Neural cell (in vitro differentiated cells): ENCODE measurements at regions not wholly inside any gene's neighbourhood (a gene's known extent, or its start where the extent isn't known, plus 50 kb on each side); places are given as distances from the start of the nearest gene placed in this dataset.

Source experiments
- H2AFZ ChIP-seq: fragments of 200-600, 300-800 bp; sonication (generic), shearing (Covaris generic); 2 replicates; pipeline ENCODE4 v1.6.0; 2014; ENCODE audit warnings: low read depth, mild to moderate bottlenecking, antibody characterized with exemption, low read length, moderate library complexity
- H3F3A ChIP-seq: fragments of 200-600 bp; shearing (Covaris generic); 2 replicates; pipeline ENCODE4 v1.6.1; 2016; ENCODE audit warnings: mild to moderate bottlenecking, moderate library complexity, mixed read lengths, antibody characterized with exemption, low read length; ENCODE audit not compliant: insufficient read depth, poor library complexity, severe bottlenecking
- H3K27ac ChIP-seq: fragments of 200-600, 300-800 bp; sonication (generic), shearing (Covaris generic); 2 replicates; pipeline ENCODE4 v1.5.1; 2014; ENCODE audit warnings: mild to moderate bottlenecking, low read length, moderate library complexity
- H3K27me3 ChIP-seq: fragments of 300-800, 200-600 bp; sonication (generic), shearing (Covaris generic); 2 replicates; pipeline ENCODE4 v1.6.0; 2014; ENCODE audit warnings: mild to moderate bottlenecking, low read depth, low read length, moderate library complexity; ENCODE audit not compliant: insufficient read depth
- H3K36me3 ChIP-seq: fragments of 300-800, 200-600 bp; sonication (generic), shearing (Covaris generic); 2 replicates; pipeline ENCODE4 v1.5.1; 2014; ENCODE audit warnings: mild to moderate bottlenecking, antibody characterized with exemption, low read length, moderate library complexity; ENCODE audit not compliant: insufficient read depth
- H3K4me2 ChIP-seq: fragments of 300-800, 200-600 bp; sonication (generic), shearing (Covaris generic); 2 replicates; pipeline ENCODE4 v1.6.0; 2014; ENCODE audit warnings: mild to moderate bottlenecking, low read length
- H3K4me3 ChIP-seq: fragments of 300-800, 200-600 bp; sonication (generic), shearing (Covaris generic); 2 replicates; pipeline ENCODE4 v1.5.1; 2014; ENCODE audit warnings: mild to moderate bottlenecking, low read length, moderate library complexity
- H3K79me2 ChIP-seq: fragments of 200-600 bp; shearing (Covaris generic); replicated peaks from 2 replicates; pipeline ENCODE4 v1.6.0; 2014; ENCODE audit warnings: mild to moderate bottlenecking, low read length, moderate library complexity; ENCODE audit not compliant: insufficient read depth
- H3K9ac ChIP-seq: fragments of 300-800, 200-600 bp; sonication (generic), shearing (Covaris generic); 2 replicates; pipeline ENCODE4 v1.6.1; 2016; ENCODE audit warnings: mild to moderate bottlenecking, low read length, mixed read lengths
- H3K9me2 ChIP-seq: fragments of 200-600 bp; shearing (Covaris generic); 2 replicates; pipeline ENCODE4 v1.6.1; 2016; ENCODE audit warnings: mild to moderate bottlenecking, low read length, mixed read lengths; ENCODE audit not compliant: insufficient read depth
- H3K9me3 ChIP-seq: fragments of 200-600, 300-800 bp; sonication (generic), shearing (Covaris generic); 2 replicates; pipeline ENCODE4 v1.6.1; 2016; ENCODE audit warnings: mild to moderate bottlenecking, mixed run types, low read length, moderate library complexity, mixed read lengths
- H4K20me1 ChIP-seq: fragments of 200-600 bp; shearing (Covaris generic); 2 replicates; pipeline ENCODE4 v1.6.1; 2016; ENCODE audit warnings: mild to moderate bottlenecking, mixed run types; ENCODE audit not compliant: insufficient read depth
- CTCF ChIP-seq: fragments of 450-650 bp; IDR thresholded peaks from 2 replicates; pipeline ENCODE4 v1.5.1; 2014; ENCODE audit warnings: antibody characterized with exemption, mild to moderate bottlenecking, moderate library complexity; ENCODE audit not compliant: poor library complexity, severe bottlenecking
- EP300 ChIP-seq: fragments of 450-650 bp; conservative IDR thresholded peaks from 2 replicates; pipeline ENCODE4 v1.6.1; 2014; ENCODE audit warnings: antibody characterized with exemption, mild to moderate bottlenecking, moderate library complexity; ENCODE audit not compliant: poor library complexity, severe bottlenecking
- EZH2 ChIP-seq: fragments of 200-600, 300-800 bp; shearing (Covaris generic), sonication (generic); IDR thresholded peaks from 2 replicates; pipeline ENCODE4 v1.6.1; 2014; ENCODE audit warnings: antibody characterized with exemption, low read length, borderline replicate concordance, mild to moderate bottlenecking; ENCODE audit not compliant: insufficient read depth, poor library complexity, severe bottlenecking
- MXI1 ChIP-seq: fragments of 450-650 bp; conservative IDR thresholded peaks from 2 replicates; pipeline ENCODE4 v1.6.1; 2014; ENCODE audit warnings: antibody characterized with exemption, mild to moderate bottlenecking; ENCODE audit not compliant: poor library complexity, severe bottlenecking
- POLR2AphosphoS5 ChIP-seq: IDR thresholded peaks from 2 replicates; pipeline ENCODE4 v1.6.1; 2012
- RAD21 ChIP-seq: fragments of 450-650 bp; conservative IDR thresholded peaks from 2 replicates; pipeline ENCODE4 v1.6.1; 2014; ENCODE audit warnings: antibody characterized with exemption, mild to moderate bottlenecking, moderate library complexity
- SMC3 ChIP-seq: fragments of 450-650 bp; conservative IDR thresholded peaks from 2 replicates; pipeline ENCODE4 v1.6.1; 2014; ENCODE audit warnings: antibody characterized with exemption, mild to moderate bottlenecking, moderate library complexity; ENCODE audit not compliant: poor library complexity
- TAF1 ChIP-seq: IDR thresholded peaks from 2 replicates; pipeline ENCODE4 v1.6.1; 2012; ENCODE audit warnings: low read depth
- TF ChIP-seq, protein P1 (sequence below): IDR thresholded peaks from 2 replicates; pipeline ENCODE4 v1.6.1; 2012; ENCODE audit warnings: borderline replicate concordance

DNA sequence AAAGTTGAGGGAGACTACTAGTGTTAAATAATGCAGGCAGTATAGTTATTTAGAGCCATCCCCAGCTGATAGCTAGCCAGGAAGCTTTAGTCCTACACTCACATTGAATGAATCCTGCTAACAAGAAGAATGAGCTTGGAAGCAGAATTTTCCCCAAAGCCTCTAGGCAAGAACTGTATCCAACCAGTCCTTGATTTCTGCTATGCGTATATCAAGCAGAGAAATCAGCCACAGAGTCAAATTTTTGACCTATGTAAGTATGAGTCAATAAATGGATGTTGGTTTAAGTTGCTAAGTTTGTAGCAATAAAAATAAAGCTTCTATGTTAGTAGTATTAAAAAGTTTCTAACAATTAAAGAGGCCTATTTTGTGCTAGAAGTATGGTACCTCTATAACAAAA is 672.1 kb upstream of the CHD1 start:
- TF ChIP-seq EZH2: no peak
- TF ChIP-seq, protein P1, sequence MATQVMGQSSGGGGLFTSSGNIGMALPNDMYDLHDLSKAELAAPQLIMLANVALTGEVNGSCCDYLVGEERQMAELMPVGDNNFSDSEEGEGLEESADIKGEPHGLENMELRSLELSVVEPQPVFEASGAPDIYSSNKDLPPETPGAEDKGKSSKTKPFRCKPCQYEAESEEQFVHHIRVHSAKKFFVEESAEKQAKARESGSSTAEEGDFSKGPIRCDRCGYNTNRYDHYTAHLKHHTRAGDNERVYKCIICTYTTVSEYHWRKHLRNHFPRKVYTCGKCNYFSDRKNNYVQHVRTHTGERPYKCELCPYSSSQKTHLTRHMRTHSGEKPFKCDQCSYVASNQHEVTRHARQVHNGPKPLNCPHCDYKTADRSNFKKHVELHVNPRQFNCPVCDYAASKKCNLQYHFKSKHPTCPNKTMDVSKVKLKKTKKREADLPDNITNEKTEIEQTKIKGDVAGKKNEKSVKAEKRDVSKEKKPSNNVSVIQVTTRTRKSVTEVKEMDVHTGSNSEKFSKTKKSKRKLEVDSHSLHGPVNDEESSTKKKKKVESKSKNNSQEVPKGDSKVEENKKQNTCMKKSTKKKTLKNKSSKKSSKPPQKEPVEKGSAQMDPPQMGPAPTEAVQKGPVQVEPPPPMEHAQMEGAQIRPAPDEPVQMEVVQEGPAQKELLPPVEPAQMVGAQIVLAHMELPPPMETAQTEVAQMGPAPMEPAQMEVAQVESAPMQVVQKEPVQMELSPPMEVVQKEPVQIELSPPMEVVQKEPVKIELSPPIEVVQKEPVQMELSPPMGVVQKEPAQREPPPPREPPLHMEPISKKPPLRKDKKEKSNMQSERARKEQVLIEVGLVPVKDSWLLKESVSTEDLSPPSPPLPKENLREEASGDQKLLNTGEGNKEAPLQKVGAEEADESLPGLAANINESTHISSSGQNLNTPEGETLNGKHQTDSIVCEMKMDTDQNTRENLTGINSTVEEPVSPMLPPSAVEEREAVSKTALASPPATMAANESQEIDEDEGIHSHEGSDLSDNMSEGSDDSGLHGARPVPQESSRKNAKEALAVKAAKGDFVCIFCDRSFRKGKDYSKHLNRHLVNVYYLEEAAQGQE: no peak
- Histone ChIP-seq H3K4me3 (no peak overlapping the region), H3K27ac (no peak overlapping the region), H3F3A (no peaks in the 10 kb centered on the region), H3K4me2 (no peak overlapping the region), H2AFZ (no peak overlapping the region), H3K9me3 (no peaks in the 10 kb centered on the region), H3K27me3 (no peaks in the 10 kb centered on the region), H3K36me3 (no peaks in the 10 kb centered on the region), H3K9ac (no peak overlapping the region), H3K79me2 (no peaks in the 10 kb centered on the region), H4K20me1 (no peaks in the 10 kb centered on the region), H3K9me2 (no peaks in the 10 kb centered on the region)

GRCh38 chr5:99590806-99591205 is 662.0 kb upstream of the CHD1 start:
- no peaks in the 10 kb centered on the region for H3F3A ChIP-seq

More at GRCh38 chr5:99590806-99591205, 662.0 kb upstream of the CHD1 start:
- H3K79me2 ChIP-seq: no peaks in the 10 kb centered on the region
- TF ChIP-seq CTCF (no peak), RAD21 (no peak), EP300 (no peak), TAF1 (no peak), SMC3 (no peak), EZH2 (no peak), MXI1 (no peak), POLR2AphosphoS5 (no peak)
- TF ChIP-seq, protein P1: no peak
- H3K4me3 ChIP-seq: no peak overlapping the region
- H3K27me3 ChIP-seq: no peaks in the 10 kb centered on the region
- no peak overlapping the region for H3K9ac ChIP-seq
- H3K9me2 ChIP-seq: no peaks in the 10 kb centered on the region
- H3K27ac ChIP-seq: no peak overlapping the region
- H3K4me2 ChIP-seq: no peak overlapping the region
- H2AFZ ChIP-seq: no peak overlapping the region
- no peaks in the 10 kb centered on the region for H3K9me3 ChIP-seq
- no peaks in the 10 kb centered on the region for H3K36me3 ChIP-seq
- H4K20me1 ChIP-seq: no peaks in the 10 kb centered on the region
